Neural cell (in vitro differentiated cells): ENCODE measurements at regions not wholly inside any gene's neighbourhood (a gene's known extent, or its start where the extent isn't known, plus 50 kb on each side); places are given as distances from the start of the nearest gene placed in this dataset.

Source experiments
- H2AFZ ChIP-seq: fragments of 200-600, 300-800 bp; sonication (generic), shearing (Covaris generic); 2 replicates; pipeline ENCODE4 v1.6.0; 2014; ENCODE audit warnings: low read depth, mild to moderate bottlenecking, antibody characterized with exemption, low read length, moderate library complexity
- H3F3A ChIP-seq: fragments of 200-600 bp; shearing (Covaris generic); 2 replicates; pipeline ENCODE4 v1.6.1; 2016; ENCODE audit warnings: mild to moderate bottlenecking, moderate library complexity, mixed read lengths, antibody characterized with exemption, low read length; ENCODE audit not compliant: insufficient read depth, poor library complexity, severe bottlenecking
- H3K27ac ChIP-seq: fragments of 200-600, 300-800 bp; sonication (generic), shearing (Covaris generic); 2 replicates; pipeline ENCODE4 v1.5.1; 2014; ENCODE audit warnings: mild to moderate bottlenecking, low read length, moderate library complexity
- H3K27me3 ChIP-seq: fragments of 300-800, 200-600 bp; sonication (generic), shearing (Covaris generic); 2 replicates; pipeline ENCODE4 v1.6.0; 2014; ENCODE audit warnings: mild to moderate bottlenecking, low read depth, low read length, moderate library complexity; ENCODE audit not compliant: insufficient read depth
- H3K36me3 ChIP-seq: fragments of 300-800, 200-600 bp; sonication (generic), shearing (Covaris generic); 2 replicates; pipeline ENCODE4 v1.5.1; 2014; ENCODE audit warnings: mild to moderate bottlenecking, antibody characterized with exemption, low read length, moderate library complexity; ENCODE audit not compliant: insufficient read depth
- H3K4me2 ChIP-seq: fragments of 300-800, 200-600 bp; sonication (generic), shearing (Covaris generic); 2 replicates; pipeline ENCODE4 v1.6.0; 2014; ENCODE audit warnings: mild to moderate bottlenecking, low read length
- H3K4me3 ChIP-seq: fragments of 300-800, 200-600 bp; sonication (generic), shearing (Covaris generic); 2 replicates; pipeline ENCODE4 v1.5.1; 2014; ENCODE audit warnings: mild to moderate bottlenecking, low read length, moderate library complexity
- H3K79me2 ChIP-seq: fragments of 200-600 bp; shearing (Covaris generic); replicated peaks from 2 replicates; pipeline ENCODE4 v1.6.0; 2014; ENCODE audit warnings: mild to moderate bottlenecking, low read length, moderate library complexity; ENCODE audit not compliant: insufficient read depth
- H3K9ac ChIP-seq: fragments of 300-800, 200-600 bp; sonication (generic), shearing (Covaris generic); 2 replicates; pipeline ENCODE4 v1.6.1; 2016; ENCODE audit warnings: mild to moderate bottlenecking, low read length, mixed read lengths
- H3K9me2 ChIP-seq: fragments of 200-600 bp; shearing (Covaris generic); 2 replicates; pipeline ENCODE4 v1.6.1; 2016; ENCODE audit warnings: mild to moderate bottlenecking, low read length, mixed read lengths; ENCODE audit not compliant: insufficient read depth
- H3K9me3 ChIP-seq: fragments of 200-600, 300-800 bp; sonication (generic), shearing (Covaris generic); 2 replicates; pipeline ENCODE4 v1.6.1; 2016; ENCODE audit warnings: mild to moderate bottlenecking, mixed run types, low read length, moderate library complexity, mixed read lengths
- H4K20me1 ChIP-seq: fragments of 200-600 bp; shearing (Covaris generic); 2 replicates; pipeline ENCODE4 v1.6.1; 2016; ENCODE audit warnings: mild to moderate bottlenecking, mixed run types; ENCODE audit not compliant: insufficient read depth
- CTCF ChIP-seq: fragments of 450-650 bp; IDR thresholded peaks from 2 replicates; pipeline ENCODE4 v1.5.1; 2014; ENCODE audit warnings: antibody characterized with exemption, mild to moderate bottlenecking, moderate library complexity; ENCODE audit not compliant: poor library complexity, severe bottlenecking
- EP300 ChIP-seq: fragments of 450-650 bp; conservative IDR thresholded peaks from 2 replicates; pipeline ENCODE4 v1.6.1; 2014; ENCODE audit warnings: antibody characterized with exemption, mild to moderate bottlenecking, moderate library complexity; ENCODE audit not compliant: poor library complexity, severe bottlenecking
- EZH2 ChIP-seq: fragments of 200-600, 300-800 bp; shearing (Covaris generic), sonication (generic); IDR thresholded peaks from 2 replicates; pipeline ENCODE4 v1.6.1; 2014; ENCODE audit warnings: antibody characterized with exemption, low read length, borderline replicate concordance, mild to moderate bottlenecking; ENCODE audit not compliant: insufficient read depth, poor library complexity, severe bottlenecking
- MXI1 ChIP-seq: fragments of 450-650 bp; conservative IDR thresholded peaks from 2 replicates; pipeline ENCODE4 v1.6.1; 2014; ENCODE audit warnings: antibody characterized with exemption, mild to moderate bottlenecking; ENCODE audit not compliant: poor library complexity, severe bottlenecking
- POLR2AphosphoS5 ChIP-seq: IDR thresholded peaks from 2 replicates; pipeline ENCODE4 v1.6.1; 2012
- RAD21 ChIP-seq: fragments of 450-650 bp; conservative IDR thresholded peaks from 2 replicates; pipeline ENCODE4 v1.6.1; 2014; ENCODE audit warnings: antibody characterized with exemption, mild to moderate bottlenecking, moderate library complexity
- REST ChIP-seq: IDR thresholded peaks from 2 replicates; pipeline ENCODE4 v1.6.1; 2012; ENCODE audit warnings: borderline replicate concordance
- SMC3 ChIP-seq: fragments of 450-650 bp; conservative IDR thresholded peaks from 2 replicates; pipeline ENCODE4 v1.6.1; 2014; ENCODE audit warnings: antibody characterized with exemption, mild to moderate bottlenecking, moderate library complexity; ENCODE audit not compliant: poor library complexity
- TAF1 ChIP-seq: IDR thresholded peaks from 2 replicates; pipeline ENCODE4 v1.6.1; 2012; ENCODE audit warnings: low read depth

- no peak overlapping the region for H3K9ac ChIP-seq
- H3K79me2 ChIP-seq, result no peaks in the 10 kb centered on the region
- no peak for TF ChIP-seq MXI1
- no peak for TF ChIP-seq EP300
- no peak for TF ChIP-seq EZH2
- no peak for TF ChIP-seq CTCF
- no peak for TF ChIP-seq RAD21
- no peak for TF ChIP-seq REST
- TF ChIP-seq POLR2AphosphoS5, result no peak
- no peak for TF ChIP-seq TAF1
- no peak for TF ChIP-seq SMC3
- H3K4me3 ChIP-seq, result no peak overlapping the region
- H3F3A ChIP-seq, result no peaks in the 10 kb centered on the region
- no peak overlapping the region for H3K27ac ChIP-seq
- H4K20me1 ChIP-seq, result no peaks in the 10 kb centered on the region
- no peaks in the 10 kb centered on the region for H3K9me2 ChIP-seq
- H3K4me2 ChIP-seq, result no peak overlapping the region
- no peaks in the 10 kb centered on the region for H3K36me3 ChIP-seq
- no peaks in the 10 kb centered on the region for H3K27me3 ChIP-seq
- no peaks in the 10 kb centered on the region for H3K9me3 ChIP-seq
- no peak overlapping the region for H2AFZ ChIP-seq
Observed at GRCh38 chr5:158351485-158352125, 492.7 kb upstream of the CLINT1 start.

GRCh38 chr5:158349987-158350386 lies 491.0 kb upstream of the CLINT1 start:
- H3K27ac ChIP-seq, result no peak overlapping the region
- TF ChIP-seq MXI1 (no peak), CTCF (no peak), SMC3 (no peak), TAF1 (no peak), RAD21 (no peak), EZH2 (no peak), REST (no peak), POLR2AphosphoS5 (no peak), EP300 (no peak)
- peaks cover 4% of the 10 kb centered on the region for H3K9me3 ChIP-seq
- H3K79me2 ChIP-seq, result no peaks in the 10 kb centered on the region
- H3K4me2 ChIP-seq, result no peak overlapping the region
- no peaks in the 10 kb centered on the region for H3K9me2 ChIP-seq
- H3K36me3 ChIP-seq, result no peaks in the 10 kb centered on the region
- no peaks in the 10 kb centered on the region for H3F3A ChIP-seq
- H2AFZ ChIP-seq, result no peak overlapping the region
- H3K9ac ChIP-seq, result no peak overlapping the region
- no peaks in the 10 kb centered on the region for H3K27me3 ChIP-seq
- H4K20me1 ChIP-seq, result no peaks in the 10 kb centered on the region
- H3K4me3 ChIP-seq, result no peak overlapping the region
